ENCODE measurements at regions not wholly inside any gene's neighbourhood (a gene's known extent, or its start where the extent isn't known, plus 50 kb on each side); places are given as distances from the start of the nearest gene placed in this dataset.

DNA sequence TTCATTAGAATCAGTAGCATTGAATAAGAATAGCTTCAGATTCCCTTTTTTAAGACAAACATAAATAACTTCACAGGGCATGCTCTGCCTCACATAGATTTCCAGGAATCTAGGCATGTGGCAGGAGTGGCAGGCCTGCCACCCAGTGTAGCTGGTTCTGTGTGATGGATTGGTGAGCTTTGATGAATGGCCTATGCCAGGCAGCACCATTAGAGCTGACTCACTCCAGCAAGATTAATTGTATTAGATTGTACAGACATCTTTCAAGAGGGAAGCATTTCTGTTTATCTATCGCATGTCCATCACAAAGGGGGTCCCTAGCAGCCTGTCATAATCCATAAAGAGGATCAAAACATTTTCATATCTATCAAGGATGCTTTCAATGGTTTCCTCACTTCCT, 71.9 kb downstream of the NAA11 start:
- TF ChIP-seq EZH2 (IDR thresholded peaks at IDR 0.05) (no peak), POLR2AphosphoS5 (IDR thresholded peaks at IDR 0.05; ENCODE audit: borderline replicate concordance, low read depth, low read length) (no peak)

Measured in SK-N-MC (cell line).